ENCODE measurements at regions not wholly inside any gene's neighbourhood (a gene's known extent, or its start where the extent isn't known, plus 50 kb on each side); places are given as distances from the start of the nearest gene placed in this dataset.

- Histone ChIP-seq H3K4me2 (ENCODE audit: low read depth, low read length) (no peak overlapping the region), H3K27ac (ENCODE audit: low read length) (no peak overlapping the region), H3F3A (ENCODE audit: insufficient read depth, low read length) (no peaks in the 10 kb centered on the region), H3K4me3 (ENCODE audit: low read length) (no peak overlapping the region), H3K9me2 (replicated peaks; ENCODE audit: insufficient read depth, low read length) (no peaks in the 10 kb centered on the region), H3K36me3 (replicated peaks; ENCODE audit: insufficient read depth, low read length) (no peaks in the 10 kb centered on the region), H3K9me3 (replicated peaks; ENCODE audit: insufficient read depth, low read length) (no peaks in the 10 kb centered on the region), H3K9ac (ENCODE audit: low read length) (no peak overlapping the region), H3K27me3 (replicated peaks; ENCODE audit: insufficient read depth, low read length) (no peaks in the 10 kb centered on the region), H3K79me2 (ENCODE audit: low read length) (no peaks in the 10 kb centered on the region), H4K20me1 (ENCODE audit: insufficient read depth, low read length) (no peaks in the 10 kb centered on the region), H2AFZ (ENCODE audit: low read length) (no peak overlapping the region), H3K4me1 (ENCODE audit: low read length) (no peaks in the 10 kb centered on the region)
- DNase-seq: no peak
- no peak for TF ChIP-seq EZH2 (optimal IDR thresholded peaks at IDR 0.05; ENCODE audit: low read depth, low read length)
- TF ChIP-seq, protein P1, sequence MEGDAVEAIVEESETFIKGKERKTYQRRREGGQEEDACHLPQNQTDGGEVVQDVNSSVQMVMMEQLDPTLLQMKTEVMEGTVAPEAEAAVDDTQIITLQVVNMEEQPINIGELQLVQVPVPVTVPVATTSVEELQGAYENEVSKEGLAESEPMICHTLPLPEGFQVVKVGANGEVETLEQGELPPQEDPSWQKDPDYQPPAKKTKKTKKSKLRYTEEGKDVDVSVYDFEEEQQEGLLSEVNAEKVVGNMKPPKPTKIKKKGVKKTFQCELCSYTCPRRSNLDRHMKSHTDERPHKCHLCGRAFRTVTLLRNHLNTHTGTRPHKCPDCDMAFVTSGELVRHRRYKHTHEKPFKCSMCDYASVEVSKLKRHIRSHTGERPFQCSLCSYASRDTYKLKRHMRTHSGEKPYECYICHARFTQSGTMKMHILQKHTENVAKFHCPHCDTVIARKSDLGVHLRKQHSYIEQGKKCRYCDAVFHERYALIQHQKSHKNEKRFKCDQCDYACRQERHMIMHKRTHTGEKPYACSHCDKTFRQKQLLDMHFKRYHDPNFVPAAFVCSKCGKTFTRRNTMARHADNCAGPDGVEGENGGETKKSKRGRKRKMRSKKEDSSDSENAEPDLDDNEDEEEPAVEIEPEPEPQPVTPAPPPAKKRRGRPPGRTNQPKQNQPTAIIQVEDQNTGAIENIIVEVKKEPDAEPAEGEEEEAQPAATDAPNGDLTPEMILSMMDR (IDR thresholded peaks at IDR 0.05; ENCODE audit: low read length): no peak
- TF ChIP-seq EZH2phosphoT487 (IDR thresholded peaks at IDR 0.05; ENCODE audit: low read length): no peak
Measured at GRCh38 chr21:35477622-35478021, 428.5 kb upstream of the RUNX1 start.

DNA sequence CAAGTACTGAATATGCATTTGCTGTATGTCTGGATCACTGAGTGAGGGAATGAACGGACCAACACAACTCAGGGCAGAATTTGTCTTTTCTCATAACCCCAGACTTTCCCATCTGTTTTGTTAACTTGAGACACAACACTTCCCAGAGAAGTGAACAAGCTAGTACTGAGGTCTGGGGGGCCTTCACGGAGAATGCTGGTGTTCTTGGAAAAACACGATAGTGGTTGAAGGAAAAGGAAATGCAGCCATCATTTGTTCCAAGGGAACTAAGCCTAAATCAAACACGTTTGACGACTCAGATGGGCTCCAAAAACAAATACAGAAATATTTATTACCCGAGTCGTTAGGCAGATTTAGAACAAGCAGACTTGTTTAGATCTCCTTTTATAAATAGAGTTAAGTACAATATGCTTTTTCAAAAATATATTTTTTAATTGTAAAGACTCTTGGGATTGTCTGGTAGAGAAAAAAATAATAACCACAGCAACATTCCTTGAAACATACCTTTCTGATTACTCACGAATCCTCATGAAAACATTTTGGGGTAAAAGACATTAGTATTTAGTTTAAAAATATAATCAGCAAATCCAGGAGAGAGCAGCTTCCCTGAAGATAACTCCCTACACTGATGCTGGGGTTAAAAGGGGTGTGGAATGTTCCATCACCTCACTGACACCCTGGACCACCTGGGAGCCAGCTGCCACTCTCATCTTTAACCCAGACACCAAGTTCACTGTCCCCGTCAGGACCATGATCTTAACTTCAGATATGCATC lies 427.7 kb upstream of the RUNX1 start:
- no peaks in the 10 kb centered on the region for H3K4me1 ChIP-seq (ENCODE audit: low read length)
- TF ChIP-seq EZH2 (optimal IDR thresholded peaks at IDR 0.05; ENCODE audit: low read depth, low read length) (no peak), EZH2phosphoT487 (IDR thresholded peaks at IDR 0.05; ENCODE audit: low read length) (no peak)
- TF ChIP-seq, protein P1 (IDR thresholded peaks at IDR 0.05; ENCODE audit: low read length): no peak

DNA sequence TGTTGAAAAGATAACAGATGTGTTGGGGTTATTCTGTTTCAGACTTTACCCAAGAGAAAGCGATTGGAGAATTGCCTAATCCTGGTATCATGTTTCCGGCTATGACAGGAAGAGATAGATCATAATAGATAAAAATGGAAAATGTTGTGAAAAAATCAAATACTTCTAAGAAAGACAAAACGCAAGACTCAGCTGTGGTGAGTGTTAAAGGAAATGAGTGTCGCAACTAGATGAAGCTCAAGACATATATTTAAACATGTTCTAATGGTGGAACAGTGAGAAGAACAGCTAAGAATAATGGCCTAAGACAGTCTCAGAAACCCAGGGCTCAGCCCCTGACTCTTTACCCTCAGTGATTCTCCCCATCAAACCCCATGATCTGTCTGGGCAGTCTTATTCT lies 426.7 kb upstream of the RUNX1 start:
- Histone ChIP-seq H3F3A (ENCODE audit: insufficient read depth, low read length) (no peaks in the 10 kb centered on the region), H4K20me1 (ENCODE audit: insufficient read depth, low read length) (no peaks in the 10 kb centered on the region), H3K79me2 (ENCODE audit: low read length) (no peaks in the 10 kb centered on the region), H3K36me3 (replicated peaks; ENCODE audit: insufficient read depth, low read length) (no peaks in the 10 kb centered on the region), H3K4me1 (ENCODE audit: low read length) (no peaks in the 10 kb centered on the region), H2AFZ (ENCODE audit: low read length) (no peak overlapping the region), H3K27me3 (replicated peaks; ENCODE audit: insufficient read depth, low read length) (no peaks in the 10 kb centered on the region), H3K9ac (ENCODE audit: low read length) (no peak overlapping the region), H3K9me3 (replicated peaks; ENCODE audit: insufficient read depth, low read length) (no peaks in the 10 kb centered on the region), H3K9me2 (replicated peaks; ENCODE audit: insufficient read depth, low read length) (no peaks in the 10 kb centered on the region), H3K4me3 (ENCODE audit: low read length) (no peak overlapping the region), H3K27ac (ENCODE audit: low read length) (no peak overlapping the region), H3K4me2 (ENCODE audit: low read depth, low read length) (no peak overlapping the region)
- TF ChIP-seq, protein P1 (IDR thresholded peaks at IDR 0.05; ENCODE audit: low read length): no peak
- no peak for TF ChIP-seq EZH2 (optimal IDR thresholded peaks at IDR 0.05; ENCODE audit: low read depth, low read length)
- no peak for TF ChIP-seq EZH2phosphoT487 (IDR thresholded peaks at IDR 0.05; ENCODE audit: low read length)
- no peak for DNase-seq

More for the DNA sequence above, 427.7 kb upstream of the RUNX1 start:
- Histone ChIP-seq H3K36me3 (replicated peaks; ENCODE audit: insufficient read depth, low read length) (no peaks in the 10 kb centered on the region), H2AFZ (ENCODE audit: low read length) (no peak overlapping the region), H3K27me3 (replicated peaks; ENCODE audit: insufficient read depth, low read length) (no peaks in the 10 kb centered on the region), H3K27ac (ENCODE audit: low read length) (no peak overlapping the region), H3K9me2 (replicated peaks; ENCODE audit: insufficient read depth, low read length) (no peaks in the 10 kb centered on the region), H3K4me2 (ENCODE audit: low read depth, low read length) (no peak overlapping the region), H3K9me3 (replicated peaks; ENCODE audit: insufficient read depth, low read length) (no peaks in the 10 kb centered on the region), H4K20me1 (ENCODE audit: insufficient read depth, low read length) (no peaks in the 10 kb centered on the region), H3K9ac (ENCODE audit: low read length) (no peak overlapping the region), H3F3A (ENCODE audit: insufficient read depth, low read length) (no peaks in the 10 kb centered on the region), H3K4me3 (ENCODE audit: low read length) (no peak overlapping the region), H3K79me2 (ENCODE audit: low read length) (no peaks in the 10 kb centered on the region)
- DNase-seq: no peak
